KMS-11 (cell line): ENCODE measurements at regions not wholly inside any gene's neighbourhood (a gene's known extent, or its start where the extent isn't known, plus 50 kb on each side); places are given as distances from the start of the nearest gene placed in this dataset.

Experiments used
- H2AFZ ChIP-seq: fragments of 200-600 bp; sonication (generic); 2 replicates; pipeline ENCODE4 v1.6.1; 2016; ENCODE audit warnings: antibody characterized with exemption, mixed run types, low read depth
- H3K27ac ChIP-seq: fragments of 200-600 bp; sonication (generic); 2 replicates; pipeline ENCODE4 v1.6.1; 2016; ENCODE audit warnings: mild to moderate bottlenecking, mixed run types
- H3K27me3 ChIP-seq: fragments of 200-600 bp; sonication (generic); 2 replicates; pipeline ENCODE4 v1.6.1; 2017; ENCODE audit warnings: mild to moderate bottlenecking, low read depth, mixed run types, moderate library complexity; ENCODE audit not compliant: insufficient read depth
- H3K36me3 ChIP-seq: fragments of 200-600 bp; sonication (generic); 2 replicates; pipeline ENCODE4 v1.6.1; 2017; ENCODE audit warnings: mild to moderate bottlenecking, mixed run types; ENCODE audit not compliant: insufficient read depth
- H3K4me1 ChIP-seq: fragments of 200-600 bp; sonication (generic); 2 replicates; pipeline ENCODE4 v1.6.1; 2016; ENCODE audit warnings: mild to moderate bottlenecking, low read depth, mixed run types; ENCODE audit not compliant: poor library complexity, severe bottlenecking
- H3K4me2 ChIP-seq: fragments of 200-600 bp; sonication (generic); 2 replicates; pipeline ENCODE4 v1.7.0; 2016; ENCODE audit warnings: mild to moderate bottlenecking, mixed run types
- H3K4me3 ChIP-seq: fragments of 200-600 bp; sonication (generic); IDR thresholded peaks from 2 replicates; pipeline ENCODE4 v1.6.1; 2017; ENCODE audit warnings: low read depth, low read length, mixed read lengths; ENCODE audit not compliant: insufficient read depth
- H3K79me2 ChIP-seq: fragments of 200-600 bp; sonication (generic); 2 replicates; pipeline ENCODE4 v1.6.1; 2016; ENCODE audit warnings: low read depth, mixed run types; ENCODE audit not compliant: insufficient read depth
- H3K9ac ChIP-seq: fragments of 200-600 bp; sonication (generic); 2 replicates; pipeline ENCODE4 v1.6.1; 2016; ENCODE audit warnings: mild to moderate bottlenecking, mixed run types
- H4K20me1 ChIP-seq: fragments of 200-600 bp; sonication (generic); 2 replicates; pipeline ENCODE4 v1.6.1; 2016; ENCODE audit warnings: mild to moderate bottlenecking, mixed run types; ENCODE audit not compliant: insufficient read depth
- TF ChIP-seq, protein P1 (sequence below): fragments of 200-600 bp; sonication (generic); conservative IDR thresholded peaks from 2 replicates; pipeline ENCODE4 v1.6.1; 2017; ENCODE audit warnings: low read depth, mild to moderate bottlenecking, antibody characterized with exemption, low read length, moderate library complexity, mixed read lengths

DNA sequence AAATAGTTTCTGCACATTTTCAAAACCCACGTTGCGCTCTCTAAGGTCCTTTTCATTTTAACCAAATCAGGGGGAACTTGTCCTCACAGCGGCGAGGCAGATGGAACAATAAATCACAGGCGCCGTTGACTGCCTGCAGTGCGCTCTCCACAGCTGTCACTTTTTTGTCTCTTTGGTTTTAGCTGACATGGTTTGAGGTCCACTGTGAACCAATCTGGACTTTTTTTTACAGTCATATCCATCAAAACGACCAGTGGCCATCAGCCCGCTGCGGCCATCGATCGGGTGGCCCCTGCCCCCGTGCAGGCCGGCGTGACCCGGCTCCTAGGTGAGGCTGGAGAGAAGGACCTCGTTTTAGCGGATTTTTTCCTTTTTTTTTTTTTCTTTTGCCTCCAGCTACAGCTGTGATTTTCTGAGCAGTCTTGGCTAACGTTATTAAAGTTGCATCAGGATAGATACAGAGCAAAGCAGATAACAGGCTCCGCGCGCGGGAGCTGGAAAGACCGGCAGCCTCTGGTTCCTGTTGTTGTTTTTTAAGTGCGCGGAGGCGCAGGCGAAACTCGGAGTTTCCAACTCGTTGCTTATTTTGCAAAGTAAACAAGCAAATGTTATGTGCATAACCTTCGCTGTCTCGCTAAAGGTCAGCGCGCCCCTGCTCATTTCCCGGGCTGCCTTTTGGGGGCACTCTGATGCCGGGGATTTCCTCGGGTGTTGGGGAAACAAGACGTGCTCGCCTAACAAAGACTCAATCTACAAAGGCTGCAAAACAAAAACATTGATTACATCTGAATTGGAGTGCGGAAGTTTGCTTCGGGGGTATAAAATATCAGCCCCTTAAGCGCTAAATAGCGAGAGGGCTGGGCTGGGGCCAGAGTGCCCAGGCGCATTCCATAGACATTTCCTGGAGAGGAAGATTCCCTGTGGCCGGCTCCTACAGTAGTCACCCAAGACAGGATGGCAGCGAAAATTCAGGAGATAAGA, 414.8 kb upstream of the MKI67 start:
- TF ChIP-seq, protein P1, sequence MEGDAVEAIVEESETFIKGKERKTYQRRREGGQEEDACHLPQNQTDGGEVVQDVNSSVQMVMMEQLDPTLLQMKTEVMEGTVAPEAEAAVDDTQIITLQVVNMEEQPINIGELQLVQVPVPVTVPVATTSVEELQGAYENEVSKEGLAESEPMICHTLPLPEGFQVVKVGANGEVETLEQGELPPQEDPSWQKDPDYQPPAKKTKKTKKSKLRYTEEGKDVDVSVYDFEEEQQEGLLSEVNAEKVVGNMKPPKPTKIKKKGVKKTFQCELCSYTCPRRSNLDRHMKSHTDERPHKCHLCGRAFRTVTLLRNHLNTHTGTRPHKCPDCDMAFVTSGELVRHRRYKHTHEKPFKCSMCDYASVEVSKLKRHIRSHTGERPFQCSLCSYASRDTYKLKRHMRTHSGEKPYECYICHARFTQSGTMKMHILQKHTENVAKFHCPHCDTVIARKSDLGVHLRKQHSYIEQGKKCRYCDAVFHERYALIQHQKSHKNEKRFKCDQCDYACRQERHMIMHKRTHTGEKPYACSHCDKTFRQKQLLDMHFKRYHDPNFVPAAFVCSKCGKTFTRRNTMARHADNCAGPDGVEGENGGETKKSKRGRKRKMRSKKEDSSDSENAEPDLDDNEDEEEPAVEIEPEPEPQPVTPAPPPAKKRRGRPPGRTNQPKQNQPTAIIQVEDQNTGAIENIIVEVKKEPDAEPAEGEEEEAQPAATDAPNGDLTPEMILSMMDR, result no peak
- H3K4me3 ChIP-seq, result no peak overlapping the region
- no peaks in the 10 kb centered on the region for H3K79me2 ChIP-seq
- H3K27me3 ChIP-seq, result no peaks in the 10 kb centered on the region
- no peaks in the 10 kb centered on the region for H3K36me3 ChIP-seq
- no peak overlapping the region for H2AFZ ChIP-seq
- H4K20me1 ChIP-seq, result no peaks in the 10 kb centered on the region
- no peak overlapping the region for H3K4me2 ChIP-seq
- H3K4me1 ChIP-seq, result no peaks in the 10 kb centered on the region
- no peak overlapping the region for H3K27ac ChIP-seq
- no peak overlapping the region for H3K9ac ChIP-seq

DNA sequence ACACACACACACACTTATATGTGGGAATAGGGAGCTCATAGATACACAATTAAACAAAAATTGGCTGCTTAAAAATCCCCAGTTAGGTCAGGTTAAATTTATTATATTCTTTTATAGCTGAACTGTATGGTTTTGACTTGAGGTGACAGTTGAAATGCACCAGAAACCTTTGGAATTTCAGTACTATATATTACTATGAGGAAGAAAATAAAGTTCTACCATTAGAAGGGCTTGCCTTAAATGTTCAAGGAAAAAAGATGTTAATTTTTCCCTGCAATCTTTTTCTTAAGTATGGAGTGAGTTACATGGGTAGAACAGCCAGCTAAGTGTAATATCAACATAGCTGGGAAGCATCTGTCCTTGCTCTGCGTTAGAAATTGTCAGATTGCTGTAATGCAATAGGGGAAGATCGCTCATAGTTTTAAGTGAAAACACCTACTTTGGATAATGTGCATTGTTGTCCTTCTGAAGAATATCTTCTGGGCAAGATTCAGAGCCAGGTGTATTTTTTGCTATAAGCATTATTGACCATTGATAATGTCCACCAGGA, 415.8 kb upstream of the MKI67 start:
- Histone ChIP-seq H2AFZ (no peak overlapping the region), H4K20me1 (no peaks in the 10 kb centered on the region), H3K9ac (no peak overlapping the region), H3K4me2 (no peak overlapping the region), H3K4me3 (no peak overlapping the region), H3K4me1 (no peaks in the 10 kb centered on the region), H3K79me2 (no peaks in the 10 kb centered on the region), H3K27me3 (no peaks in the 10 kb centered on the region), H3K36me3 (no peaks in the 10 kb centered on the region), H3K27ac (no peak overlapping the region)
- TF ChIP-seq, protein P1, result no peak

DNA sequence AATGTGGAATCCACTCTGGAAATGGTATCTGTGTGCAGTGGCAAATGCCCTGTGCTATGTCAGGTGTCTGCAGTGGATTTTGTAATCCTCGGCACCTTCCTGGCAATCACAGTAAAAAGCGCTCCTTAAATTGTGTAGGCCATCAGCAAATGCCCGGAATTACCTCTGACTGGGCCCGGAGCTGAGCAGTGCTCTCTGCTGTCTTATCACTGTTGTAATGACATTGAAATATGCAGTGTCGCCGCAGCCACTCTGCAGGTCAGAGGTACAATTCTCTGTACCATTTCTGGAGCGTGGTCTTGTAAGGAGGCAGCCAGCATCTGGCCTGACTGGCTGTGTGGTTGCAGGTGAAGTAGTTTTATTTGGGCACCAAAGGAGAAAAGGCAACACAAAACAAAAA, 416.4 kb upstream of the MKI67 start:
- Histone ChIP-seq H4K20me1 (no peaks in the 10 kb centered on the region), H3K27me3 (no peaks in the 10 kb centered on the region), H3K4me3 (no peak overlapping the region), H3K27ac (no peak overlapping the region), H3K4me1 (no peaks in the 10 kb centered on the region), H2AFZ (no peak overlapping the region), H3K36me3 (no peaks in the 10 kb centered on the region), H3K4me2 (no peak overlapping the region), H3K79me2 (no peaks in the 10 kb centered on the region), H3K9ac (no peak overlapping the region)
- TF ChIP-seq, protein P1, result no peak

DNA sequence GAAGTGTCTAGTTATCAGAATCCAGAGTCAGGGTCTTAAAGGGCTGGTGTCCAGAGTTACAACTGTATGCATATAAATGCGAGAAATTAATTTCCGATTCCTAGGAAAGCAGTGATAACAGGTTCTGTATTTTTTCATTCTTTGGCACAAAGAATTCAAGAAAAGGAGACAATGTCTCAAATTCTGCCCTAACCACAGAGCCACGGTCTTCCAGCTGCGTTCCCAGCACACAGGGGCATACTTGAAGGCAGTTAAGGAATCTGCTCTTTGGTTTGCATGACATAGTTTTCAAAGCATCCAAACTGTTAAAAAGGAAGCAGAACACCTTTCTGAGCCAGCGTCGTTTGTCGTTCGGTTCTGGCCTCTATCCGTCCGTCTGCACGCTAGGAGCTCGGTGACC, 416.9 kb upstream of the MKI67 start:
- Histone ChIP-seq H3K4me2 (no peak overlapping the region), H3K36me3 (no peaks in the 10 kb centered on the region), H3K27ac (no peak overlapping the region), H2AFZ (no peak overlapping the region), H3K9ac (no peak overlapping the region), H4K20me1 (no peaks in the 10 kb centered on the region), H3K27me3 (no peaks in the 10 kb centered on the region), H3K79me2 (no peaks in the 10 kb centered on the region), H3K4me1 (no peaks in the 10 kb centered on the region), H3K4me3 (no peak overlapping the region)
- TF ChIP-seq, protein P1, result no peak
